Activated CD8-positive, alpha-beta T cell treated with anti-CD3 and anti-CD28 coated beads, Interleukin-2, amount 10 ng/mL, durations not matched to agents 7 days and 5 days (primary cell): ENCODE measurements at regions not wholly inside any gene's neighbourhood (a gene's known extent, or its start where the extent isn't known, plus 50 kb on each side); places are given as distances from the start of the nearest gene placed in this dataset.
"Not testable (repeated sequence)": the region's sequence is repeated elsewhere in the genome, so short reads cannot be mapped to it uniquely, and the experiment has no call there.

ENCODE experiments used
- ATAC-seq: fragments of 150-1000 bp; cut with Tn5 transposase; one replicate; pipeline ENCODE4 v1.10.0; 2021; ENCODE audit warnings: moderate library complexity
- CTCF ChIA-PET: fragments of 350-600 bp; sonication (Branson Sonifier 250); formaldehyde crosslinking; loops from one replicate; lab custom pipeline; 2021; ENCODE audit warnings: antibody characterized with exemption; lab: Charles Lee
- POLR2A ChIA-PET: fragments of 350-600 bp; sonication (Branson Sonifier 250); formaldehyde crosslinking; loops from one replicate; lab custom pipeline; 2021; ENCODE audit warnings: antibody characterized with exemption; lab: Charles Lee
- DNase-seq: peaks from one replicate; pipeline ENCODE4 v3.0.0-alpha.2; 2020
- H3K27ac Mint-ChIP-seq: one replicate; pipeline ENCODE4 v1.8.0; 2021; ENCODE audit warnings: mild to moderate bottlenecking, mixed read lengths
- H3K27me3 Mint-ChIP-seq: one replicate; pipeline ENCODE4 v1.8.0; 2021; ENCODE audit warnings: low read depth, mixed read lengths
- H3K36me3 Mint-ChIP-seq: one replicate; pipeline ENCODE4 v1.8.0; 2021; ENCODE audit warnings: low read depth, mixed read lengths
- H3K4me1 Mint-ChIP-seq: one replicate; pipeline ENCODE4 v1.8.0; 2021; ENCODE audit warnings: low read depth, mixed read lengths
- H3K4me3 Mint-ChIP-seq: one replicate; pipeline ENCODE4 v1.8.0; 2021; ENCODE audit warnings: mild to moderate bottlenecking, mixed read lengths
- H3K9me3 Mint-ChIP-seq: one replicate; pipeline ENCODE4 v1.8.0; 2022; ENCODE audit warnings: mixed read lengths; ENCODE audit not compliant: insufficient read depth

- Mint-ChIP-seq H3K36me3 (no peaks in the 10 kb centered on the region), H3K9me3 (no peaks in the 10 kb centered on the region), H3K4me3 (no peak overlapping the region), H3K4me1 (peaks cover 8% of the 10 kb centered on the region), H3K27me3 (no peaks in the 10 kb centered on the region), H3K27ac (no peak overlapping the region)
- DNase-seq (no peak), ATAC-seq (no peak)
- ChIA-PET POLR2A (no interaction called here), CTCF (no interaction called here)
Measured at GRCh38 chr7:45324683-45325237, 167.2 kb downstream of the RAMP3 start.

- H3K4me1 Mint-ChIP-seq: peaks cover 8% of the 10 kb centered on the region
- DNase-seq (no peak), ATAC-seq (no peak)
- peaks cover 3% of the 10 kb centered on the region for H3K27me3 Mint-ChIP-seq
- no peaks in the 10 kb centered on the region for H3K36me3 Mint-ChIP-seq
- ChIA-PET POLR2A (no interaction called here), CTCF (no interaction called here)
- no peak overlapping the region for H3K27ac Mint-ChIP-seq
- no peaks in the 10 kb centered on the region for H3K9me3 Mint-ChIP-seq
- no peak overlapping the region for H3K4me3 Mint-ChIP-seq
Measured at GRCh38 chr7:45325378-45325777, 167.8 kb downstream of the RAMP3 start.

GRCh38 chr7:45328403-45328981 lies 170.9 kb downstream of the RAMP3 start:
- H3K4me3 Mint-ChIP-seq: no peak overlapping the region
- ATAC-seq (no peak), DNase-seq (no peak)
- CTCF ChIA-PET: no interaction called here
- peaks cover 6% of the 10 kb centered on the region for H3K27me3 Mint-ChIP-seq
- H3K36me3 Mint-ChIP-seq: no peaks in the 10 kb centered on the region
- H3K27ac Mint-ChIP-seq: no peak overlapping the region
- peaks cover 6% of the 10 kb centered on the region for H3K9me3 Mint-ChIP-seq
- H3K4me1 Mint-ChIP-seq: peaks cover 8% of the 10 kb centered on the region
- POLR2A ChIA-PET: no interaction called here

- Mint-ChIP-seq H3K9me3 (peaks cover 6% of the 10 kb centered on the region), H3K27me3 (peaks cover 20% of the 10 kb centered on the region), H3K4me1 (peaks cover 8% of the 10 kb centered on the region), H3K4me3 (no peak overlapping the region), H3K36me3 (no peaks in the 10 kb centered on the region), H3K27ac (no peak overlapping the region)
- CTCF ChIA-PET: no interaction called here
- POLR2A ChIA-PET: no interaction called here
- no peak for DNase-seq
- no peak for ATAC-seq
Measured at GRCh38 chr7:45331563-45331962, 174.0 kb downstream of the RAMP3 start.

- H3K27ac Mint-ChIP-seq, H3K4me3 Mint-ChIP-seq, H3K4me1 Mint-ChIP-seq, DNase-seq, H3K36me3 Mint-ChIP-seq, H3K9me3 Mint-ChIP-seq, CTCF ChIA-PET, POLR2A ChIA-PET, ATAC-seq: not testable (repeated sequence)
- peaks cover 23% of the 10 kb centered on the region for H3K27me3 Mint-ChIP-seq
Measured at GRCh38 chr7:45335024-45335423, 177.4 kb downstream of the RAMP3 start.

GRCh38 chr7:45342236-45342635 lies 184.6 kb downstream of the RAMP3 start:
- Mint-ChIP-seq H3K36me3 (no peaks in the 10 kb centered on the region), H3K4me3 (no peak overlapping the region), H3K27ac (no peak overlapping the region), H3K4me1 (no peaks in the 10 kb centered on the region), H3K27me3 (peaks cover 24% of the 10 kb centered on the region), H3K9me3 (no peaks in the 10 kb centered on the region)
- CTCF ChIA-PET: no interaction called here
- ATAC-seq (no peak), DNase-seq (no peak)
- POLR2A ChIA-PET: no interaction called here

- CTCF ChIA-PET: no interaction called here
- Mint-ChIP-seq H3K36me3 (no peaks in the 10 kb centered on the region), H3K9me3 (no peaks in the 10 kb centered on the region), H3K27ac (no peak overlapping the region), H3K4me1 (no peaks in the 10 kb centered on the region), H3K4me3 (no peak overlapping the region), H3K27me3 (peaks cover 22% of the 10 kb centered on the region)
- ATAC-seq (no peak), DNase-seq (no peak)
- POLR2A ChIA-PET: no interaction called here
Measured at GRCh38 chr7:45343746-45344145, 186.2 kb downstream of the RAMP3 start.

GRCh38 chr7:45347804-45348203 lies 190.2 kb downstream of the RAMP3 start:
- CTCF ChIA-PET: no interaction called here
- Mint-ChIP-seq H3K9me3 (no peaks in the 10 kb centered on the region), H3K27ac (no peak overlapping the region), H3K36me3 (no peaks in the 10 kb centered on the region), H3K27me3 (peaks cover 16% of the 10 kb centered on the region), H3K4me3 (no peak overlapping the region), H3K4me1 (no peaks in the 10 kb centered on the region)
- POLR2A ChIA-PET: no interaction called here
- DNase-seq: no peak
- ATAC-seq: no peak

- POLR2A ChIA-PET: no interaction called here
- H3K9me3 Mint-ChIP-seq: no peaks in the 10 kb centered on the region
- no peaks in the 10 kb centered on the region for H3K36me3 Mint-ChIP-seq
- no peaks in the 10 kb centered on the region for H3K4me1 Mint-ChIP-seq
- DNase-seq (no peak), ATAC-seq (no peak)
- H3K27me3 Mint-ChIP-seq: peaks cover 15% of the 10 kb centered on the region
- no peak overlapping the region for H3K4me3 Mint-ChIP-seq
- H3K27ac Mint-ChIP-seq: no peak overlapping the region
- CTCF ChIA-PET: no interaction called here
Measured at GRCh38 chr7:45349090-45349489, 191.5 kb downstream of the RAMP3 start.

- no peak overlapping the region for H3K4me3 Mint-ChIP-seq
- no peaks in the 10 kb centered on the region for H3K4me1 Mint-ChIP-seq
- H3K27ac Mint-ChIP-seq: no peak overlapping the region
- H3K27me3 Mint-ChIP-seq: peaks cover 20% of the 10 kb centered on the region
- no peaks in the 10 kb centered on the region for H3K9me3 Mint-ChIP-seq
- ChIA-PET CTCF (no interaction called here), POLR2A (no interaction called here)
- ATAC-seq (no peak), DNase-seq (no peak)
- H3K36me3 Mint-ChIP-seq: no peaks in the 10 kb centered on the region
Measured at GRCh38 chr7:45350896-45351295, 193.3 kb downstream of the RAMP3 start.

GRCh38 chr7:45358287-45358686 lies 200.7 kb downstream of the RAMP3 start:
- no peak for ATAC-seq
- no peak for DNase-seq
- no peaks in the 10 kb centered on the region for H3K9me3 Mint-ChIP-seq
- H3K4me3 Mint-ChIP-seq: no peak overlapping the region
- no peaks in the 10 kb centered on the region for H3K4me1 Mint-ChIP-seq
- POLR2A ChIA-PET: no interaction called here
- H3K27ac Mint-ChIP-seq: no peak overlapping the region
- H3K27me3 Mint-ChIP-seq: peaks cover 17% of the 10 kb centered on the region
- CTCF ChIA-PET: no interaction called here
- no peaks in the 10 kb centered on the region for H3K36me3 Mint-ChIP-seq

GRCh38 chr7:45359250-45359649 lies 201.7 kb downstream of the RAMP3 start:
- Mint-ChIP-seq H3K4me3 (no peak overlapping the region), H3K27ac (no peak overlapping the region), H3K36me3 (no peaks in the 10 kb centered on the region), H3K4me1 (no peaks in the 10 kb centered on the region), H3K27me3 (peaks cover 14% of the 10 kb centered on the region), H3K9me3 (no peaks in the 10 kb centered on the region)
- CTCF ChIA-PET: no interaction called here
- ATAC-seq (no peak), DNase-seq (no peak)
- POLR2A ChIA-PET: no interaction called here

- ATAC-seq (no peak), DNase-seq (no peak)
- H3K27me3 Mint-ChIP-seq: peaks cover 13% of the 10 kb centered on the region
- POLR2A ChIA-PET: interaction anchor here (0.7 kb wide), 1 partner anchor 573 kb away, joined by 3 read pairs; no protein-coding TSS in a partner anchor
- H3K4me1 Mint-ChIP-seq: no peaks in the 10 kb centered on the region
- CTCF ChIA-PET: no interaction called here
- no peak overlapping the region for H3K4me3 Mint-ChIP-seq
- no peaks in the 10 kb centered on the region for H3K9me3 Mint-ChIP-seq
- no peaks in the 10 kb centered on the region for H3K36me3 Mint-ChIP-seq
- H3K27ac Mint-ChIP-seq: no peak overlapping the region
Measured at GRCh38 chr7:45359776-45360175, 202.2 kb downstream of the RAMP3 start.
